VCaP (cell line): ENCODE measurements at regions not wholly inside any gene's neighbourhood (a gene's known extent, or its start where the extent isn't known, plus 50 kb on each side); places are given as distances from the start of the nearest gene placed in this dataset.

Source experiments
- H3K27ac ChIP-seq: fragments of 450-650 bp; 2 replicates; pipeline ENCODE4 v1.5.1; 2017
- TF ChIP-seq, protein P1 (sequence below): fragments of 450-650 bp; conservative IDR thresholded peaks from 2 replicates; pipeline ENCODE4 v1.5.1; 2017; ENCODE audit warnings: mild to moderate bottlenecking, moderate library complexity

GRCh38 chr5:100423330-100423729, 111.8 kb upstream of the FAM174A start:
- TF ChIP-seq, protein P1, sequence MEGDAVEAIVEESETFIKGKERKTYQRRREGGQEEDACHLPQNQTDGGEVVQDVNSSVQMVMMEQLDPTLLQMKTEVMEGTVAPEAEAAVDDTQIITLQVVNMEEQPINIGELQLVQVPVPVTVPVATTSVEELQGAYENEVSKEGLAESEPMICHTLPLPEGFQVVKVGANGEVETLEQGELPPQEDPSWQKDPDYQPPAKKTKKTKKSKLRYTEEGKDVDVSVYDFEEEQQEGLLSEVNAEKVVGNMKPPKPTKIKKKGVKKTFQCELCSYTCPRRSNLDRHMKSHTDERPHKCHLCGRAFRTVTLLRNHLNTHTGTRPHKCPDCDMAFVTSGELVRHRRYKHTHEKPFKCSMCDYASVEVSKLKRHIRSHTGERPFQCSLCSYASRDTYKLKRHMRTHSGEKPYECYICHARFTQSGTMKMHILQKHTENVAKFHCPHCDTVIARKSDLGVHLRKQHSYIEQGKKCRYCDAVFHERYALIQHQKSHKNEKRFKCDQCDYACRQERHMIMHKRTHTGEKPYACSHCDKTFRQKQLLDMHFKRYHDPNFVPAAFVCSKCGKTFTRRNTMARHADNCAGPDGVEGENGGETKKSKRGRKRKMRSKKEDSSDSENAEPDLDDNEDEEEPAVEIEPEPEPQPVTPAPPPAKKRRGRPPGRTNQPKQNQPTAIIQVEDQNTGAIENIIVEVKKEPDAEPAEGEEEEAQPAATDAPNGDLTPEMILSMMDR, result no peak
- no peak overlapping the region for H3K27ac ChIP-seq

GRCh38 chr5:100421360-100421759, 113.8 kb upstream of the FAM174A start:
- TF ChIP-seq, protein P1, result no peak
- no peak overlapping the region for H3K27ac ChIP-seq

DNA sequence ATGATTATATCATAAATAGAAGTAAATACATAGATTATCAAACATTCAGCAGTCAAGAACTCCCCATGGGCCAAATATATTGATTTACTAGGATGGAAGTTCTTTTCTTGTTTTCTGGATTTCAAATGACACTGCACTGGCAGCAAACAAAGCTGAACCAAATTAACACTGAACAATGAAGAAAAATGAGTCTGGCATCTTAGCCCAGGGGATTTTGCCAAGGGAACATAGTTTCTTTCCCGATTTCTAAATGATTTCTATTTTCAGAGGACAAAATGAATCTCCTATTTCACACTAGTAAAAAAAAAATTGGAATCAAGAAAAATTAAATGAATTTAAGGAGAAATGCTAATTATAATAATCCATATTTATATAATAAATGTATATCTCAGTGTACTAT, 116.9 kb upstream of the FAM174A start:
- H3K27ac ChIP-seq, result no peak overlapping the region
- TF ChIP-seq, protein P1, result no peak

GRCh38 chr5:100409660-100410151, 125.5 kb upstream of the FAM174A start:
- no peak overlapping the region for H3K27ac ChIP-seq
- TF ChIP-seq, protein P1, result no peak

DNA sequence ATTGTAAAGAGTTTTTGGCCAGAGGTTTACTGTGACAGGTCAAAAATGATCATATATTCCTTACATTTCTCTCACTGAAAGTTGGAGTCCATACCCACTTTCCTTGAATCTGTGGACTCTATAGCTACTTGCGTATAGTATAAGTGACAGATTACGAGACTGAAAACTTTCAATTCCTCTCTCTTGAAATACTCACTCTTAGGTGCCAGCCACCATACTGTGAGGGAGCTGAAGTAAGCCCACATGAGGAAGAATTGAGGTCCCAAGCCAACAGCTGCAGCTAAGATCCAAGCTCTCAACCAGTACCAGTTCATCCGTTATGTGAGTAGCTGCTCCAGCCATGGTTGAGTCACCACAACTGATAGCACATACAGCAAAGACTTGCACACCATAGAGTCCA, 128.1 kb upstream of the FAM174A start:
- TF ChIP-seq, protein P1, result no peak
- H3K27ac ChIP-seq, result no peak overlapping the region

DNA sequence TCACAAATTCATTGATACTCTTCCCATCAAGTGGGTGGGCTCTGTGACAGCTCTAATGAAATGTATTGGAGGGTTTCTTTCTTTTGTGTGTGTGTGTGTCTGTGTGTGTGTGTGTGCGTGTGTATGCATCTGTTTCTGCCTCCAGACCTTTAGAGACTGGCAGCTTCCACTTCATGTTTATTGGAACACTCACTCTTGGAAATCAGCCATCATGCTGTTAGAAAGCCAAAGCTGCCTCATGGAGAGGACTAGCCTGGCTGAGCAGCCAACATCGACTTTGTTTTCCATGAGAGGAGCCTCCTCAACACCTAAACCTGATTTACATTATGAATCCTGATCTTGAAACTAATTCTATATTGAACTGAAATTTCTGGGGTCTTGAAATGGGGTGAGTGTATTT, 128.5 kb upstream of the FAM174A start:
- no peak overlapping the region for H3K27ac ChIP-seq
- TF ChIP-seq, protein P1, result no peak

GRCh38 chr5:100402071-100402470, 133.1 kb upstream of the FAM174A start:
- no peak overlapping the region for H3K27ac ChIP-seq

More at GRCh38 chr5:100402071-100402470, 133.1 kb upstream of the FAM174A start:
- TF ChIP-seq, protein P1, result no peak
